ENCODE measurements at regions not wholly inside any gene's neighbourhood (a gene's known extent, or its start where the extent isn't known, plus 50 kb on each side); places are given as distances from the start of the nearest gene placed in this dataset.

DNA sequence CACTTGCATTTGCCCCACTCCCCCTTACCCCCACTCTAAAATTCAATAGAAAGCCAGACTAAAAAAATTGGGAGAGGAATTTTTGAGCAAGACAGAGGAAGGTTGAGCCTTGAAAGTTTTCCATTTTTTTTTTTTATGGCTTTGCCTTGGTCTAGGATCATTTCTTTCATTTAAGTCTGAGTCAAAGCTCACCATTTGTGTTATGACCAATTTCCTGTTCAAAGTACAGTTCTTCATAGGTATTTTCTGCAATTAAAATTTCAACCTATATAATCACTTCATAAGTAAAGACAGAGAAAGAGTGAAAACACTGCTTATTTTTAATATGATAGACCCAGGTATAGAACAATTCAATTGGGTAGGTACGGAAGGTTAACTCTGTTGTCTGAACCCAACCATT, 436.6 kb upstream of the ADGRL2 start:
- Histone ChIP-seq H3K27me3 (no peaks in the 10 kb centered on the region), H3K36me3 (no peaks in the 10 kb centered on the region), H3K4me3 (no peak overlapping the region), H3K4me1 (peaks cover 0 to 10% (median 0%) of the 10 kb centered on the region in 4 donors), H3K27ac (no peak overlapping the region), H3K9me3 (no peaks in the 10 kb centered on the region)
- intact Hi-C loops (cut with DNase I; ENCODE audit: low total_unique reads), result no loop called here
- DNase-seq, result no peak
- TF ChIP-seq, protein P1, sequence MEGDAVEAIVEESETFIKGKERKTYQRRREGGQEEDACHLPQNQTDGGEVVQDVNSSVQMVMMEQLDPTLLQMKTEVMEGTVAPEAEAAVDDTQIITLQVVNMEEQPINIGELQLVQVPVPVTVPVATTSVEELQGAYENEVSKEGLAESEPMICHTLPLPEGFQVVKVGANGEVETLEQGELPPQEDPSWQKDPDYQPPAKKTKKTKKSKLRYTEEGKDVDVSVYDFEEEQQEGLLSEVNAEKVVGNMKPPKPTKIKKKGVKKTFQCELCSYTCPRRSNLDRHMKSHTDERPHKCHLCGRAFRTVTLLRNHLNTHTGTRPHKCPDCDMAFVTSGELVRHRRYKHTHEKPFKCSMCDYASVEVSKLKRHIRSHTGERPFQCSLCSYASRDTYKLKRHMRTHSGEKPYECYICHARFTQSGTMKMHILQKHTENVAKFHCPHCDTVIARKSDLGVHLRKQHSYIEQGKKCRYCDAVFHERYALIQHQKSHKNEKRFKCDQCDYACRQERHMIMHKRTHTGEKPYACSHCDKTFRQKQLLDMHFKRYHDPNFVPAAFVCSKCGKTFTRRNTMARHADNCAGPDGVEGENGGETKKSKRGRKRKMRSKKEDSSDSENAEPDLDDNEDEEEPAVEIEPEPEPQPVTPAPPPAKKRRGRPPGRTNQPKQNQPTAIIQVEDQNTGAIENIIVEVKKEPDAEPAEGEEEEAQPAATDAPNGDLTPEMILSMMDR (IDR thresholded peaks at IDR 0.05), result no peak

- Histone ChIP-seq H3K4me3 (no peak overlapping the region), H3K9me3 (no peaks in the 10 kb centered on the region), H3K27me3 (no peaks in the 10 kb centered on the region), H3K4me1 (no peaks in the 10 kb centered on the region), H3K36me3 (no peaks in the 10 kb centered on the region), H3K27ac (no peak overlapping the region)
- intact Hi-C loops (cut with DNase I; ENCODE audit: low total_unique reads), result no loop called here
- DNase-seq, result no peak
- TF ChIP-seq, protein P1 (IDR thresholded peaks at IDR 0.05), result no peak
These were observed 442.6 kb upstream of the ADGRL2 start for GRCh38 chr1:81358151-81358550.

DNA sequence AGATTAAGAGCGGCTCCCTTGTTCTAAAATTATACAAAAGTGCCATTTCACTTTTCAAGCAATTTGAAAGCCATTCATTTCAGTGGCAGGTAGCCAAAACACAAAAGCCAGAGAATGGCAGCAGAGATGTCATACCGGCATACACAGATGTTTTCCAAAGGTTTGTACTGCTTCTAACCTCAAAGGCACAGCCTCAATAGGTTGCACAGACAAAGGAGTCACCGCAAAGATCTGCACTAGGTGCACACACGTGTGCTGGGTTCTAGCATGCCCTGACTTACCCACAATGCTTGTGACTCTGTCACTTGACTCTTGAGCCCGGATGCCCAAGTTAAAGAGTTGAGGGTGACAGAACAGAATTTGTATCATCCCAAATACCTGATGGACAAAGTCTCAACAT, 448.9 kb upstream of the ADGRL2 start:
- H3K4me3 ChIP-seq, result no peak overlapping the region
- H3K27me3 ChIP-seq, result no peaks in the 10 kb centered on the region
- H3K27ac ChIP-seq, result no peak overlapping the region
- DNase-seq, result no peak
- TF ChIP-seq, protein P1 (IDR thresholded peaks at IDR 0.05), result no peak
- H3K36me3 ChIP-seq, result no peaks in the 10 kb centered on the region
- intact Hi-C loops (cut with DNase I; ENCODE audit: low total_unique reads), result no loop called here
- no peaks in the 10 kb centered on the region for H3K9me3 ChIP-seq
- H3K4me1 ChIP-seq, result peaks cover 0 to 5% (median 0%) of the 10 kb centered on the region in 4 donors

- Histone ChIP-seq H3K9me3 (no peaks in the 10 kb centered on the region), H3K36me3 (no peaks in the 10 kb centered on the region), H3K27me3 (no peaks in the 10 kb centered on the region), H3K4me3 (no peak overlapping the region), H3K27ac (no peak overlapping the region), H3K4me1 (peaks cover 0 to 5% (median 0%) of the 10 kb centered on the region in 4 donors)
- intact Hi-C loops (cut with DNase I; ENCODE audit: low total_unique reads), result no loop called here
- TF ChIP-seq, protein P1 (IDR thresholded peaks at IDR 0.05), result no peak
- DNase-seq, result no peak
These were observed 451.4 kb upstream of the ADGRL2 start for GRCh38 chr1:81349194-81349965.

GRCh38 chr1:81345110-81345509, 455.6 kb upstream of the ADGRL2 start:
- no peaks in the 10 kb centered on the region for H3K27me3 ChIP-seq
- H3K9me3 ChIP-seq, result no peaks in the 10 kb centered on the region
- TF ChIP-seq, protein P1 (IDR thresholded peaks at IDR 0.05), result no peak
- no peak overlapping the region for H3K27ac ChIP-seq
- no peak for DNase-seq
- intact Hi-C loops (cut with DNase I; ENCODE audit: low total_unique reads), result no loop called here
- no peak overlapping the region for H3K4me3 ChIP-seq
- H3K4me1 ChIP-seq, result peaks cover 0 to 23% (median 4%) of the 10 kb centered on the region in 4 donors
- H3K36me3 ChIP-seq, result no peaks in the 10 kb centered on the region

All from tibial artery (tissue), 4 donors.